ENCODE measurements at regions not wholly inside any gene's neighbourhood (a gene's known extent, or its start where the extent isn't known, plus 50 kb on each side); places are given as distances from the start of the nearest gene placed in this dataset.
"Not testable (repeated sequence)": the region's sequence is repeated elsewhere in the genome, so short reads cannot be mapped to it uniquely, and the experiment has no call there.

- not testable (repeated sequence) for TF ChIP-seq CTCF, POLR2A (IDR thresholded peaks at IDR 0.05)
These were observed 71.5 kb downstream of the WSB1 start for GRCh38 chr17:27365329-27365945.

Measured in tibial nerve (tissue), 3 donors.